ENCODE measurements at regions not wholly inside any gene's neighbourhood (a gene's known extent, or its start where the extent isn't known, plus 50 kb on each side); places are given as distances from the start of the nearest gene placed in this dataset.

DNA sequence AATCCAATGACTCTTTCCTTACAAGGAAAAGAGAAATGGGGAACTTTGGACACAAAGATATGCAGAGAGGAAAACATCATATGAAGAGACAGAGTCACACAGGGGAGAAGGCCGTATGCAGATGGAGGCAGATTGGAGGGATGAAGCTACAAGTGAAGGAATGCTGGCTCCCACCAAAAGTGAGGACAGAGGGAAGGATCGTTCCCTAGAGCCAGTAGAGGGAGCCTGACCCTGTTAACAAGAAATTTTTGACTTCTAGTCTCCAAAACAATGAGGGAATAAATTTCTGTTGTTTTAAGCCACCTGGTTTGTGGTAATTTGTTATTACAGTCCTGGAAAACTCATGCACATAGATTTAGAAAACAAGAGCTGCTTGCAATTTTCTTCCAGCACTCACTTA is 169.3 kb downstream of the PMAIP1 start:
- TF ChIP-seq CTCF (IDR thresholded peaks at IDR 0.05) (no peak), POLR2AphosphoS5 (IDR thresholded peaks at IDR 0.05) (no peak)

All from suprapubic skin (tissue), 3 donors.